ENCODE measurements at regions not wholly inside any gene's neighbourhood (a gene's known extent, or its start where the extent isn't known, plus 50 kb on each side); places are given as distances from the start of the nearest gene placed in this dataset.

GRCh38 chr18:70469916-70470315 lies 181.1 kb downstream of the SOCS6 start:
- Histone ChIP-seq H3K27me3 (ENCODE audit: insufficient read depth, low read length, poor library complexity) (no peaks in the 10 kb centered on the region), H3K79me2 (ENCODE audit: insufficient read depth, low read length) (no peaks in the 10 kb centered on the region), H2AFZ (ENCODE audit: low read depth, low read length) (no peak overlapping the region), H3K9ac (ENCODE audit: low read depth, low read length) (no peak overlapping the region), H3K27ac (ENCODE audit: low read length) (no peak overlapping the region), H3K4me1 (ENCODE audit: insufficient read depth, low read length) (no peaks in the 10 kb centered on the region), H3K4me3 (ENCODE audit: low read depth in 1 of 2, low read length in 2 of 2) (no peak overlapping the region), H3K4me2 (ENCODE audit: insufficient read depth, low read length) (no peak overlapping the region), H4K20me1 (ENCODE audit: insufficient read depth, low read length) (no peaks in the 10 kb centered on the region), H3K9me3 (ENCODE audit: insufficient read depth, low read length, severe bottlenecking) (no peaks in the 10 kb centered on the region), H3K36me3 (ENCODE audit: insufficient read depth, low read length) (no peaks in the 10 kb centered on the region)
- TF ChIP-seq CTCF (IDR thresholded peaks at IDR 0.05; ENCODE audit: borderline replicate concordance, extremely low read depth, low read length, poor library complexity, severe bottlenecking) (no peak), EZH2 (IDR thresholded peaks at IDR 0.05; ENCODE audit: borderline replicate concordance, low read depth, low read length, severe bottlenecking) (no peak)
- no peak for DNase-seq
- no peak for ATAC-seq (ENCODE audit: insufficient read depth, low read depth)

DNA sequence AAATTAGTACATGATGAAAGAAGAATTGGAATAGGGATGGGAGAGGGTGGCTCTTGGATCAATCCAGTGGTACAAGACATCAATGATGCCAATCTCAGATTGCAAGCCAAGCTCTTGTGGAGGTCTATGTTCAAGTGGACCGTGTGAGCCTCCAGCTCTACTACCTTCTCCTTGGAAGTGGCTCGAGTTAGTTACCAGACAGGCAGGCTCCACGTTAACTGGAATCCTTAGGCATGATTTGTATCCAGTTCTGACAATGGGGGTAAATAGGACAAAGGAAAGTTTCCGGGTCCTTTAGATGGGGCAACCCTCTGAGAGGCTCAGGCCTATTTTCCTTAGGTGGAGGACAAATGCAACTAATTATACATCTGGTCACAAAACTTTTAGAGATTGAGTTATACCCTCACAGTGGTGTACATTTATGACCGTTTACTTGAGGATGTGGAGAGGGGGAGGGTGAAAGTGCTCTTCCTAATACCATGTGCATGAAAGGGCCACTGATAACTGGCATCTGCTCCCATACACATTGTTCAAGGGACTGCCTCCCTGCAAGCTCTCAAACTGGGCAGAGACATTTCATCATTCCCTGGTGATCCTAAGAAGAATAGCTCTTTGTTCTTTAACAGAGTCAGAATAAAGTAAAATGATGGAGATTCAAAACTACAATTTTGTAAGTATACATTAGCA lies 180.2 kb downstream of the SOCS6 start:
- no peaks in the 10 kb centered on the region for H3K79me2 ChIP-seq (ENCODE audit: insufficient read depth, low read length)
- no peak overlapping the region for H3K4me3 ChIP-seq (ENCODE audit: low read depth in 1 of 2, low read length in 2 of 2)
- H3K27ac ChIP-seq (ENCODE audit: low read length) = no peak overlapping the region
- ATAC-seq (ENCODE audit: insufficient read depth, low read depth) (no peak), DNase-seq (no peak)
- H3K27me3 ChIP-seq (ENCODE audit: insufficient read depth, low read length, poor library complexity) = no peaks in the 10 kb centered on the region
- H3K9ac ChIP-seq (ENCODE audit: low read depth, low read length) = no peak overlapping the region
- TF ChIP-seq EZH2 (IDR thresholded peaks at IDR 0.05; ENCODE audit: borderline replicate concordance, low read depth, low read length, severe bottlenecking) (no peak), CTCF (IDR thresholded peaks at IDR 0.05; ENCODE audit: borderline replicate concordance, extremely low read depth, low read length, poor library complexity, severe bottlenecking) (no peak)
- no peaks in the 10 kb centered on the region for H3K4me1 ChIP-seq (ENCODE audit: insufficient read depth, low read length)
- H3K4me2 ChIP-seq (ENCODE audit: insufficient read depth, low read length) = no peak overlapping the region
- no peaks in the 10 kb centered on the region for H4K20me1 ChIP-seq (ENCODE audit: insufficient read depth, low read length)
- H2AFZ ChIP-seq (ENCODE audit: low read depth, low read length) = no peak overlapping the region
- H3K9me3 ChIP-seq (ENCODE audit: insufficient read depth, low read length, severe bottlenecking) = no peaks in the 10 kb centered on the region
- no peaks in the 10 kb centered on the region for H3K36me3 ChIP-seq (ENCODE audit: insufficient read depth, low read length)

GRCh38 chr18:70464343-70465114 lies 175.7 kb downstream of the SOCS6 start:
- Histone ChIP-seq H2AFZ (ENCODE audit: low read depth, low read length) (no peak overlapping the region), H3K9ac (ENCODE audit: low read depth, low read length) (no peak overlapping the region)

More at GRCh38 chr18:70464343-70465114, 175.7 kb downstream of the SOCS6 start:
- TF ChIP-seq EZH2 (IDR thresholded peaks at IDR 0.05; ENCODE audit: borderline replicate concordance, low read depth, low read length, severe bottlenecking) (no peak), CTCF (IDR thresholded peaks at IDR 0.05; ENCODE audit: borderline replicate concordance, extremely low read depth, low read length, poor library complexity, severe bottlenecking) (no peak)
- ATAC-seq (ENCODE audit: insufficient read depth, low read depth) (no peak), DNase-seq (no peak)
- no peak overlapping the region for H3K4me2 ChIP-seq (ENCODE audit: insufficient read depth, low read length)
- H3K27ac ChIP-seq (ENCODE audit: low read length) = no peak overlapping the region
- no peaks in the 10 kb centered on the region for H3K9me3 ChIP-seq (ENCODE audit: insufficient read depth, low read length, severe bottlenecking)
- H3K4me1 ChIP-seq (ENCODE audit: insufficient read depth, low read length) = no peaks in the 10 kb centered on the region; the same call in 1 of the 2 replicates
- H3K27me3 ChIP-seq (ENCODE audit: insufficient read depth, low read length, poor library complexity) = no peaks in the 10 kb centered on the region
- no peak overlapping the region for H3K4me3 ChIP-seq (ENCODE audit: low read depth in 1 of 2, low read length in 2 of 2)
- no peaks in the 10 kb centered on the region for H4K20me1 ChIP-seq (ENCODE audit: insufficient read depth, low read length)
- no peaks in the 10 kb centered on the region for H3K36me3 ChIP-seq (ENCODE audit: insufficient read depth, low read length)
- H3K79me2 ChIP-seq (ENCODE audit: insufficient read depth, low read length) = no peaks in the 10 kb centered on the region
